Activated T-helper 2 cell treated with anti-CD3 and anti-CD28 coated beads, Interferon-gamma antibody, Interleukin-2, Interleukin-4, amounts not matched to agents 10 μg/mL and 5 μg/mL and 100 μg/mL, durations not matched to agents 14 hours and 24 hours and 36 hours (primary cell): ENCODE measurements at regions not wholly inside any gene's neighbourhood (a gene's known extent, or its start where the extent isn't known, plus 50 kb on each side); places are given as distances from the start of the nearest gene placed in this dataset.
"Not testable (repeated sequence)": the region's sequence is repeated elsewhere in the genome, so short reads cannot be mapped to it uniquely, and the experiment has no call there.

Experiments used
- DNase-seq: peaks from one replicate; pipeline ENCODE4 v3.0.0; 2021; ENCODE audit warnings: low spot score
- H3K27ac Mint-ChIP-seq: one replicate; pipeline ENCODE4 v1.8.0; 2021; ENCODE audit warnings: mixed read lengths
- H3K27me3 Mint-ChIP-seq: one replicate; pipeline ENCODE4 v1.8.0; 2021; ENCODE audit warnings: low read depth, mixed read lengths
- H3K36me3 Mint-ChIP-seq: one replicate; pipeline ENCODE4 v1.8.0; 2021; ENCODE audit warnings: low read depth, mixed read lengths
- H3K4me1 Mint-ChIP-seq: one replicate; pipeline ENCODE4 v1.8.0; 2021; ENCODE audit warnings: low read depth, mixed read lengths
- H3K4me3 Mint-ChIP-seq: one replicate; pipeline ENCODE4 v1.8.0; 2021; ENCODE audit warnings: low read depth, mild to moderate bottlenecking, moderate library complexity, mixed read lengths
- H3K9me3 Mint-ChIP-seq: one replicate; pipeline ENCODE4 v1.8.0; 2021; ENCODE audit warnings: mixed read lengths
- intact Hi-C: fragments of 100-400 bp; cut with micrococcal nuclease; formaldehyde crosslinking; loops from one replicate; pipeline ENCODE4 v1.15.1; 2023

- Mint-ChIP-seq H3K4me3 (no peak overlapping the region), H3K27ac (no peak overlapping the region), H3K9me3 (peaks cover 26% of the 10 kb centered on the region), H3K4me1 (no peaks in the 10 kb centered on the region), H3K27me3 (no peaks in the 10 kb centered on the region), H3K36me3 (no peaks in the 10 kb centered on the region)
- intact Hi-C loops = no loop called here
- no peak for DNase-seq
Observed at GRCh38 chr1:191065346-191065745, 587.7 kb upstream of the BRINP3 start.

- H3K36me3 Mint-ChIP-seq = no peaks in the 10 kb centered on the region
- intact Hi-C loops = no loop called here
- no peaks in the 10 kb centered on the region for H3K4me1 Mint-ChIP-seq
- no peaks in the 10 kb centered on the region for H3K27me3 Mint-ChIP-seq
- no peak overlapping the region for H3K27ac Mint-ChIP-seq
- DNase-seq = no peak
- peaks cover 21% of the 10 kb centered on the region for H3K9me3 Mint-ChIP-seq
- H3K4me3 Mint-ChIP-seq = no peak overlapping the region
Observed at GRCh38 chr1:191065771-191066170, 588.1 kb upstream of the BRINP3 start.

- Mint-ChIP-seq H3K27ac (no peak overlapping the region), H3K4me3 (no peak overlapping the region), H3K9me3 (peaks cover 13% of the 10 kb centered on the region), H3K4me1 (no peaks in the 10 kb centered on the region), H3K27me3 (no peaks in the 10 kb centered on the region), H3K36me3 (no peaks in the 10 kb centered on the region)
- intact Hi-C loops = no loop called here
- no peak for DNase-seq
Observed at GRCh38 chr1:191074881-191075280, 597.2 kb upstream of the BRINP3 start.

- H3K27ac Mint-ChIP-seq, H3K27me3 Mint-ChIP-seq, H3K36me3 Mint-ChIP-seq, H3K4me3 Mint-ChIP-seq, H3K4me1 Mint-ChIP-seq, DNase-seq, intact Hi-C loops: not testable (repeated sequence)
- H3K9me3 Mint-ChIP-seq = peaks cover 41% of the 10 kb centered on the region
Observed at GRCh38 chr1:191083090-191083489, 605.4 kb upstream of the BRINP3 start.

- H3K4me1 Mint-ChIP-seq = no peaks in the 10 kb centered on the region
- intact Hi-C loops = no loop called here
- DNase-seq = no peak
Observed at GRCh38 chr1:191085121-191085520, 607.5 kb upstream of the BRINP3 start.

GRCh38 chr1:191086910-191087309, 609.2 kb upstream of the BRINP3 start:
- Mint-ChIP-seq H3K4me1 (no peaks in the 10 kb centered on the region), H3K4me3 (no peak overlapping the region), H3K27ac (no peak overlapping the region), H3K9me3 (peaks cover 32% of the 10 kb centered on the region), H3K36me3 (no peaks in the 10 kb centered on the region), H3K27me3 (no peaks in the 10 kb centered on the region)
- DNase-seq = no peak
- intact Hi-C loops = no loop called here

More at GRCh38 chr1:191085121-191085520, 607.5 kb upstream of the BRINP3 start:
- Mint-ChIP-seq H3K27ac (no peak overlapping the region), H3K27me3 (no peaks in the 10 kb centered on the region), H3K4me3 (no peak overlapping the region), H3K36me3 (no peaks in the 10 kb centered on the region), H3K9me3 (peaks cover 36% of the 10 kb centered on the region)

GRCh38 chr1:191096405-191096804, 618.7 kb upstream of the BRINP3 start:
- Mint-ChIP-seq H3K4me3 (no peak overlapping the region), H3K27ac (no peak overlapping the region), H3K4me1 (no peaks in the 10 kb centered on the region), H3K36me3 (no peaks in the 10 kb centered on the region), H3K9me3 (peaks cover 21% of the 10 kb centered on the region), H3K27me3 (no peaks in the 10 kb centered on the region)
- DNase-seq = no peak
- intact Hi-C loops = no loop called here

- no peak for DNase-seq
- Mint-ChIP-seq H3K4me3 (no peak overlapping the region), H3K9me3 (peaks cover 16% of the 10 kb centered on the region), H3K4me1 (no peaks in the 10 kb centered on the region), H3K27me3 (no peaks in the 10 kb centered on the region), H3K27ac (no peak overlapping the region), H3K36me3 (no peaks in the 10 kb centered on the region)
- intact Hi-C loops = no loop called here
Observed at GRCh38 chr1:191099696-191100095, 622.0 kb upstream of the BRINP3 start.

- Mint-ChIP-seq H3K36me3 (no peaks in the 10 kb centered on the region), H3K4me1 (no peaks in the 10 kb centered on the region), H3K9me3 (peaks cover 12% of the 10 kb centered on the region), H3K4me3 (no peak overlapping the region), H3K27ac (no peak overlapping the region), H3K27me3 (no peaks in the 10 kb centered on the region)
- intact Hi-C loops = no loop called here
- DNase-seq = no peak
Observed at GRCh38 chr1:191101960-191102359, 624.3 kb upstream of the BRINP3 start.

GRCh38 chr1:191125950-191126349, 648.3 kb upstream of the BRINP3 start:
- intact Hi-C loops = no loop called here
- no peaks in the 10 kb centered on the region for H3K4me1 Mint-ChIP-seq
- no peak overlapping the region for H3K27ac Mint-ChIP-seq
- no peak for DNase-seq
- H3K9me3 Mint-ChIP-seq = peaks cover 29% of the 10 kb centered on the region
- H3K27me3 Mint-ChIP-seq = no peaks in the 10 kb centered on the region
- no peaks in the 10 kb centered on the region for H3K36me3 Mint-ChIP-seq
- no peak overlapping the region for H3K4me3 Mint-ChIP-seq

GRCh38 chr1:191134796-191135195, 657.1 kb upstream of the BRINP3 start:
- no peaks in the 10 kb centered on the region for H3K27me3 Mint-ChIP-seq
- intact Hi-C loops = no loop called here
- no peak overlapping the region for H3K4me3 Mint-ChIP-seq
- no peak overlapping the region for H3K27ac Mint-ChIP-seq
- peaks cover 13% of the 10 kb centered on the region for H3K9me3 Mint-ChIP-seq
- no peak for DNase-seq
- no peaks in the 10 kb centered on the region for H3K36me3 Mint-ChIP-seq
- H3K4me1 Mint-ChIP-seq = no peaks in the 10 kb centered on the region

- no peak overlapping the region for H3K27ac Mint-ChIP-seq
- no peaks in the 10 kb centered on the region for H3K36me3 Mint-ChIP-seq
- H3K9me3 Mint-ChIP-seq = no peaks in the 10 kb centered on the region
Observed at GRCh38 chr1:191140038-191140437, 662.4 kb upstream of the BRINP3 start.

GRCh38 chr1:191142748-191143147, 665.1 kb upstream of the BRINP3 start:
- no peak for DNase-seq
- H3K36me3 Mint-ChIP-seq = no peaks in the 10 kb centered on the region

More at GRCh38 chr1:191140038-191140437, 662.4 kb upstream of the BRINP3 start:
- DNase-seq = no peak
- intact Hi-C loops = no loop called here
- H3K27me3 Mint-ChIP-seq = no peaks in the 10 kb centered on the region
- no peak overlapping the region for H3K4me3 Mint-ChIP-seq
- no peaks in the 10 kb centered on the region for H3K4me1 Mint-ChIP-seq

GRCh38 chr1:191145834-191146233, 668.2 kb upstream of the BRINP3 start:
- H3K27me3 Mint-ChIP-seq = no peaks in the 10 kb centered on the region
- H3K4me1 Mint-ChIP-seq = no peaks in the 10 kb centered on the region
- H3K27ac Mint-ChIP-seq = no peak overlapping the region
- no peak for DNase-seq
- intact Hi-C loops = no loop called here
- H3K9me3 Mint-ChIP-seq = peaks cover 11% of the 10 kb centered on the region
- H3K36me3 Mint-ChIP-seq = no peaks in the 10 kb centered on the region
- H3K4me3 Mint-ChIP-seq = no peak overlapping the region

More at GRCh38 chr1:191142748-191143147, 665.1 kb upstream of the BRINP3 start:
- Mint-ChIP-seq H3K4me1 (no peaks in the 10 kb centered on the region), H3K27me3 (no peaks in the 10 kb centered on the region), H3K4me3 (no peak overlapping the region), H3K27ac (no peak overlapping the region), H3K9me3 (peaks cover under 1% of the 10 kb centered on the region)
- intact Hi-C loops = no loop called here
